Mesenchymal stem cell (in vitro differentiated cells and primary cell): ENCODE measurements at regions not wholly inside any gene's neighbourhood (a gene's known extent, or its start where the extent isn't known, plus 50 kb on each side); places are given as distances from the start of the nearest gene placed in this dataset.

Source experiments
- DNase-seq: peaks from one replicate; pipeline ENCODE4 v3.0.0-alpha.2; 2013
- H2AFZ ChIP-seq: one replicate; pipeline ENCODE4 v1.6.1; 2013; ENCODE audit warnings: low read depth, mild to moderate bottlenecking, control low read depth, inconsistent platforms, low read length, moderate library complexity
- H2AK5ac ChIP-seq: 2 replicates; pipeline ENCODE4 v1.6.1; 2013; ENCODE audit warnings: low read length, moderate library complexity, mild to moderate bottlenecking, inconsistent platforms; ENCODE audit not compliant: severe bottlenecking
- H2BK120ac ChIP-seq: one replicate; pipeline ENCODE4 v1.6.1; 2013; ENCODE audit warnings: low read depth, mild to moderate bottlenecking, inconsistent platforms, low read length, moderate library complexity
- H2BK12ac ChIP-seq, 2 experiments: one replicate each; pipeline ENCODE4 v1.6.1; 2013; ENCODE audit warnings: inconsistent platforms in 2 of 2, low read length in 2 of 2, mild to moderate bottlenecking in 2 of 2, moderate library complexity in 2 of 2, control low read depth in 1 of 2
- H2BK15ac ChIP-seq: one replicate; pipeline ENCODE4 v1.6.1; 2013; ENCODE audit warnings: mild to moderate bottlenecking, low read depth, inconsistent platforms; ENCODE audit not compliant: poor library complexity, severe bottlenecking
- H2BK5ac ChIP-seq: 2 replicates; pipeline ENCODE4 v1.6.1; 2013; ENCODE audit warnings: low read depth, mild to moderate bottlenecking, low read length, control low read depth, inconsistent platforms; ENCODE audit not compliant: poor library complexity, severe bottlenecking
- H3K14ac ChIP-seq, 2 experiments: one replicate each; pipeline ENCODE4 v1.6.1; 2013; ENCODE audit warnings: inconsistent platforms in 2 of 2, low read length in 2 of 2, control low read depth in 1 of 2, mild to moderate bottlenecking in 1 of 2, moderate library complexity in 1 of 2
- H3K18ac ChIP-seq, 2 experiments: one replicate each; pipeline ENCODE4 v1.6.1; 2013; ENCODE audit warnings: inconsistent platforms in 2 of 2, low read length in 2 of 2, control low read depth in 1 of 2, low read depth in 1 of 2, mild to moderate bottlenecking in 1 of 2
- H3K23ac ChIP-seq, 2 experiments: one replicate each; pipeline ENCODE4 v1.6.1; 2013; ENCODE audit warnings: inconsistent platforms in 2 of 2, low read length in 2 of 2, mild to moderate bottlenecking in 2 of 2, moderate library complexity in 2 of 2, control low read depth in 1 of 2
- H3K27ac ChIP-seq: 2 replicates; pipeline ENCODE4 v1.5.1; 2013; ENCODE audit warnings: mild to moderate bottlenecking, moderate library complexity, low read length, control low read depth, inconsistent platforms; ENCODE audit not compliant: poor library complexity, severe bottlenecking
- H3K27me3 ChIP-seq, 2 experiments: 2 replicates each; pipeline versions ENCODE4 v1.6.1 to v1.7.0; 2013; ENCODE audit warnings: low read length in 2 of 2, mild to moderate bottlenecking in 2 of 2, moderate library complexity in 2 of 2, control low read depth in 1 of 2, inconsistent platforms in 1 of 2; ENCODE audit not compliant: control insufficient read depth in 1 of 2, insufficient read depth in 1 of 2
- H3K36me3 ChIP-seq, 2 experiments: 2 replicates each; pipeline versions ENCODE4 v1.6.1 to v1.7.0; 2013; ENCODE audit warnings: low read length in 2 of 2, control low read depth in 1 of 2, inconsistent platforms in 1 of 2, low read depth in 1 of 2, mild to moderate bottlenecking in 1 of 2; ENCODE audit not compliant: insufficient read depth in 2 of 2, control insufficient read depth in 1 of 2
- H3K4ac ChIP-seq, 2 experiments: one replicate each; pipeline ENCODE4 v1.6.1; 2013; ENCODE audit warnings: inconsistent platforms in 2 of 2, low read length in 2 of 2, mild to moderate bottlenecking in 2 of 2, moderate library complexity in 2 of 2, control low read depth in 1 of 2, low read depth in 1 of 2
- H3K4me1 ChIP-seq: 2 replicates; pipeline ENCODE4 v1.6.1; 2013; ENCODE audit warnings: low read depth, low read length, control low read depth; ENCODE audit not compliant: control insufficient read depth, insufficient read depth
- H3K4me2 ChIP-seq: 2 replicates; pipeline ENCODE4 v1.6.1; 2013; ENCODE audit warnings: low read length, mild to moderate bottlenecking, inconsistent platforms; ENCODE audit not compliant: poor library complexity, severe bottlenecking
- H3K4me3 ChIP-seq, 2 experiments: 2 replicates each; pipeline versions ENCODE4 v1.5.1 to v1.7.0; 2013; ENCODE audit warnings: low read length in 2 of 2, mild to moderate bottlenecking in 2 of 2, control low read depth in 1 of 2, low read depth in 1 of 2; ENCODE audit not compliant: insufficient read depth in 1 of 2
- H3K79me1 ChIP-seq: replicated peaks from 2 replicates; pipeline ENCODE4 v1.6.1; 2013; ENCODE audit warnings: mild to moderate bottlenecking, control low read depth, low read length, inconsistent platforms; ENCODE audit not compliant: poor library complexity, severe bottlenecking
- H3K9ac ChIP-seq: 2 replicates; pipeline ENCODE4 v1.7.0; 2013; ENCODE audit warnings: mild to moderate bottlenecking, low read length, moderate library complexity
- H3K9me3 ChIP-seq: 2 replicates; pipeline ENCODE4 v1.7.0; 2013; ENCODE audit warnings: mild to moderate bottlenecking, low read length; ENCODE audit not compliant: control insufficient read depth
- H4K8ac ChIP-seq: one replicate; pipeline ENCODE4 v1.6.1; 2013; ENCODE audit warnings: inconsistent platforms, mild to moderate bottlenecking, low read length, moderate library complexity
- H4K91ac ChIP-seq: one replicate; pipeline ENCODE4 v1.6.1; 2013; ENCODE audit warnings: mild to moderate bottlenecking, low read length, inconsistent platforms
- WGBS: methylation state at CpG from one replicate; pipeline ENCODE4 v1.1.7; 2013; ENCODE audit warnings: mixed read lengths; 5-methylcytosine and 5-hydroxymethylcytosine counted together

- Histone ChIP-seq H3K18ac (no peak overlapping the region), H3K27me3 (no peaks in the 10 kb centered on the region), H2BK5ac (no peak overlapping the region), H2BK15ac (no peak overlapping the region), H3K23ac (no peak overlapping the region), H3K36me3 (no peaks in the 10 kb centered on the region), H3K4me3 (no peak overlapping the region), H2AK5ac (no peak overlapping the region), H2BK120ac (no peak overlapping the region), H2BK12ac (no peak overlapping the region), H3K14ac (no peak overlapping the region), H4K91ac (no peak overlapping the region), H3K4me2 (no peak overlapping the region), H4K8ac (no peak overlapping the region), H3K4ac (no peak overlapping the region), H3K9me3 (peaks cover 15% of the 10 kb centered on the region), H3K27ac (no peak overlapping the region), H3K9ac (no peak overlapping the region), H3K4me1 (no peaks in the 10 kb centered on the region), H3K79me1 (no peaks in the 10 kb centered on the region), H2AFZ (no peak overlapping the region)
- DNase-seq = no peak
- 32% methylated on average over 1 of the region's 1 CpG for WGBS
Measured at GRCh38 chr4:79081973-79082372, 142.7 kb upstream of the PAQR3 start.

GRCh38 chr4:79078339-79078738 lies 139.1 kb upstream of the PAQR3 start:
- no peak overlapping the region for H3K23ac ChIP-seq
- no peak overlapping the region for H3K4me2 ChIP-seq
- no peak overlapping the region for H3K4ac ChIP-seq
- H2BK5ac ChIP-seq = no peak overlapping the region
- H2BK15ac ChIP-seq = no peak overlapping the region
- no peak overlapping the region for H2BK12ac ChIP-seq
- H2AK5ac ChIP-seq = no peak overlapping the region
- no peak for DNase-seq
- H3K4me1 ChIP-seq = no peaks in the 10 kb centered on the region
- no peak overlapping the region for H3K14ac ChIP-seq
- H3K9ac ChIP-seq = no peak overlapping the region
- H4K8ac ChIP-seq = no peak overlapping the region
- H3K9me3 ChIP-seq = peaks cover 23% of the 10 kb centered on the region
- no peak overlapping the region for H3K27ac ChIP-seq
- no peak overlapping the region for H4K91ac ChIP-seq
- no peak overlapping the region for H3K18ac ChIP-seq
- no peaks in the 10 kb centered on the region for H3K36me3 ChIP-seq
- no peak overlapping the region for H3K4me3 ChIP-seq
- H2BK120ac ChIP-seq = no peak overlapping the region
- H2AFZ ChIP-seq = no peak overlapping the region
- whole genome bisulfite sequencing = 75% methylated on average over 1 of the region's 1 CpG
- H3K79me1 ChIP-seq = no peaks in the 10 kb centered on the region
- H3K27me3 ChIP-seq = no peaks in the 10 kb centered on the region

GRCh38 chr4:79074040-79074439 lies 134.8 kb upstream of the PAQR3 start:
- no CpG with 5 or more reads among the region's 1 CpG for WGBS
- DNase-seq = no peak
- Histone ChIP-seq H3K4me2 (no peak overlapping the region), H3K9me3 (peaks cover 13% of the 10 kb centered on the region), H2BK120ac (no peak overlapping the region), H2AK5ac (no peak overlapping the region), H3K9ac (no peak overlapping the region), H3K27me3 (no peaks in the 10 kb centered on the region), H3K4me3 (no peak overlapping the region), H2BK12ac (no peak overlapping the region), H3K14ac (no peak overlapping the region), H3K27ac (no peak overlapping the region), H2BK15ac (no peak overlapping the region), H3K79me1 (no peaks in the 10 kb centered on the region), H2AFZ (no peak overlapping the region), H3K36me3 (no peaks in the 10 kb centered on the region), H4K91ac (no peak overlapping the region), H3K23ac (no peak overlapping the region), H3K4me1 (no peaks in the 10 kb centered on the region), H4K8ac (no peak overlapping the region), H3K18ac (no peak overlapping the region), H3K4ac (no peak overlapping the region), H2BK5ac (no peak overlapping the region)

GRCh38 chr4:79073471-79073870 lies 134.2 kb upstream of the PAQR3 start:
- H3K79me1 ChIP-seq = no peaks in the 10 kb centered on the region
- 40% methylated on average over 1 of the region's 1 CpG for WGBS

More at GRCh38 chr4:79073471-79073870, 134.2 kb upstream of the PAQR3 start:
- Histone ChIP-seq H2BK12ac (no peak overlapping the region), H2AK5ac (no peak overlapping the region), H3K4me2 (no peak overlapping the region), H3K27ac (no peak overlapping the region), H3K18ac (no peak overlapping the region), H4K91ac (no peak overlapping the region), H2BK120ac (no peak overlapping the region), H3K27me3 (no peaks in the 10 kb centered on the region), H3K4me3 (no peak overlapping the region), H3K36me3 (no peaks in the 10 kb centered on the region), H3K4ac (no peak overlapping the region), H3K9me3 (peaks cover 13% of the 10 kb centered on the region), H3K9ac (no peak overlapping the region), H2BK5ac (no peak overlapping the region), H3K4me1 (no peaks in the 10 kb centered on the region), H2BK15ac (no peak overlapping the region), H4K8ac (no peak overlapping the region), H3K23ac (no peak overlapping the region), H2AFZ (no peak overlapping the region), H3K14ac (no peak overlapping the region)
- no peak for DNase-seq
